ENCODE measurements at regions not wholly inside any gene's neighbourhood (a gene's known extent, or its start where the extent isn't known, plus 50 kb on each side); places are given as distances from the start of the nearest gene placed in this dataset.
"Not testable (repeated sequence)": the region's sequence is repeated elsewhere in the genome, so short reads cannot be mapped to it uniquely, and the experiment has no call there.

GRCh38 chr14:105896961-105897724 lies 370.8 kb downstream of the TMEM121 start:
- not testable (repeated sequence) for TF ChIP-seq POLR2A, CTCF (IDR thresholded peaks at IDR 0.05)

All from body of pancreas (tissue), 4 donors.